ENCODE measurements at regions not wholly inside any gene's neighbourhood (a gene's known extent, or its start where the extent isn't known, plus 50 kb on each side); places are given as distances from the start of the nearest gene placed in this dataset.
A peak's percentile ranks its signal among the peaks of the same experiment; 100 is the strongest.
"Not testable (repeated sequence)": the region's sequence is repeated elsewhere in the genome, so short reads cannot be mapped to it uniquely, and the experiment has no call there.

GRCh38 chr16:88262858-88263563 lies 119.7 kb upstream of the ZNF469 start:
- CTCF ChIA-PET; H3K36me3 Mint-ChIP-seq; H3K27ac Mint-ChIP-seq; DNase-seq; H3K9me3 Mint-ChIP-seq (ENCODE audit: low read depth); H3K4me3 Mint-ChIP-seq; ATAC-seq: not testable (repeated sequence)
- H3K4me1 Mint-ChIP-seq, result peaks cover 12% of the 10 kb centered on the region
- peaks cover 29% of the 10 kb centered on the region for H3K27me3 Mint-ChIP-seq

DNA sequence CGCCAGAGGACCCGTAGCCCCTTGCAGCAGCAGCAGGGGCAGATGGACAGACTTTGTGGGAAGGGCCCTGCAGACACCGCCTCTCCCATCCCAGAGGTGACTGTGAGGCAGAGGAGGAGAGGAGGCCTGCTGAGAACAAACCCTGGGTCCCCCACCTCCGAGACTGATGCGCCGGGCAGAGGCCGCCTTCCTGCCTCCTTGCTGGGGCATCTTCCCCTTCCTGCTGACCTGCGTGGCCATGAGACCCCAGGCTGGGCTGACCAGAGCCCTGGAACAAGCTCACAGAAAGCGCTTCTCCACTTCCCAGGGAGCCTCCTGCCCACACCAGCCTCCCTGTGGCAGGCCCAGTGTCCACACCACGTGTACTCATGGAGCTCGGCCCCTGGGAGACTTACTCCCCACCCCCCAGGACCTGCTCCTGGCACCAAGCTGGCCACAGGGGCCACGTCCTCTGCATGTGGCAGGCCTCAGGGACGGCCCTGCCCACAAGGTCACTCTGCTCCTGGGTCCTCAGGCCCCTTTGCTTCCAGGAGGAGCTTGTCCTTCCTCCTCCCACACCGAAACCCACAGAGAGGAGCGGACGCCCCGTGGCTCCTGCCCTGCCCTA lies 119.0 kb upstream of the ZNF469 start:
- H3K4me1 Mint-ChIP-seq, result peaks cover 12% of the 10 kb centered on the region
- H3K9me3 Mint-ChIP-seq (ENCODE audit: low read depth), result not testable (repeated sequence)

DNA sequence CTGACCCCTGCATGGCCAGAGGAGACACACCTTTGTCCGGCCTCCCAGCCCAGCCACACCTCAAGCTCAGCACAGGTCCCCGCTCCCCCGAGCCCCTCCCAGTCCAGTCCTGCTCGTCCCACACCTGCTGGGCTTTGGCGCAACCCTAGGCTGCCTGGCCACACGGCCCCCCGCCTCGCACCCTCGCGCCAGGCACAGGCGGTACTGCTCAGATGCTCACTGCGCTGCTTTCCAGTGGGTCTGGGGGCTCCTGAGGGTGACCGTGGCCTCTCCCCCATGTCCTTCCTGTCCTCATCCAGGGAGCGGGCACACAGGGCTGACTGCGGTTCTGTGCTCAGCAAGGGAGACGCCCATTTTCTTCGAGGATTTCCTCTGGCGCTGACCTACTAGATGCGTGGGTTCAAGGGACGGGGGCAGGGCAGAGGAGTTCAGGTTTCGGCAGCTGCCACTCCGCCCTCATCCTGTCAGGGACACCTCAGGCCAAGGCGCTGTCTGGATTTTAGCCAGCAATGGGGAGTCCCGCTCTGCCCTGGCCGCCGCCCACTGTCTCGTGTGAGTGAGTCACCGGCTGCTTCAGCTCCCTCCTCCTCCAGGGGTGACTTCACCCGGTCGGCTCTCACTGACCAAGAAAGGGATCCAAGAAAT lies 118.0 kb upstream of the ZNF469 start:
- Mint-ChIP-seq H3K9me3 (ENCODE audit: low read depth) (no peaks in the 10 kb centered on the region), H3K27ac (no peak overlapping the region), H3K4me1 (peaks cover 12% of the 10 kb centered on the region), H3K27me3 (peaks cover 20% of the 10 kb centered on the region), H3K4me3 (no peak overlapping the region), H3K36me3 (no peaks in the 10 kb centered on the region)
- CTCF ChIA-PET, result no interaction called here
- peak; percentile 90 for ATAC-seq
- peak; percentile 82 for DNase-seq

More for the DNA sequence above, 119.0 kb upstream of the ZNF469 start:
- CTCF ChIA-PET, H3K4me3 Mint-ChIP-seq, H3K36me3 Mint-ChIP-seq, H3K27ac Mint-ChIP-seq, ATAC-seq, DNase-seq: not testable (repeated sequence)
- peaks cover 24% of the 10 kb centered on the region for H3K27me3 Mint-ChIP-seq

DNA sequence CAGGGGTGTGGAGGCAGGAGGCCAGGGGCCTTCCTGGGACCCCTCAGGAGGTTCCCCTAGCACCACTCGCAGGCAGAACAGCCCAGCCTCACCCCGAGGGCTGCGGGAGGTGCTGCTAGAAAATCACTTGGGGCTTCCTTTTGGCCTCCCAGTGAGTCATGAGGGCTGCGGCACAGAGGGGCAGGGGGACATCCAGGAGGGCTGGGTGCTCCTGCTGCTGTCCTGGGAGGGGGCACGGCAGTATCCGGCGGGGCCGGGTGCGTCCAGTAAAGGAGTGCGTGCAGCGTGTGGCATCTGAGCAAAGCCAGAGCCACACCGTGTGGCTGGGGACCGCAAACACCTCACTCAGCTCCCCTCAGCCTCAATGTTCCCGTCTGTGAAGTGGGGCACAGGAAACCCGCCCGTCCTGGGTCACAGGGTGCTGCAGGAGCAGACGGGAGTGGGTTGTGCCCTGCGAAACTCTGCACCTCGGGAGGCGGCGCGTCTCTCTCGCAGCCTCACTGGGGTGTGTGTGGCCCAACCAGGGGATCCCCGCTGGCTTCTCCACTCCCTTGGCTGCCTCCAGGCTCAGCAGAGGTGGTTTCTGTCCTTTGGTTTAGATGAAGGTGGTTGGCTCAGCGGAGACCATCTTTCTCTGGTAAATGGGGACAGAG lies 117.3 kb upstream of the ZNF469 start:
- CTCF ChIA-PET; H3K4me3 Mint-ChIP-seq; H3K27ac Mint-ChIP-seq; H3K36me3 Mint-ChIP-seq; H3K9me3 Mint-ChIP-seq (ENCODE audit: low read depth): not testable (repeated sequence)
- Mint-ChIP-seq H3K27me3 (peaks cover 15% of the 10 kb centered on the region), H3K4me1 (peaks cover 12% of the 10 kb centered on the region)
- DNase-seq, result peak; percentile 58
- ATAC-seq, result peak; percentile 41

DNA sequence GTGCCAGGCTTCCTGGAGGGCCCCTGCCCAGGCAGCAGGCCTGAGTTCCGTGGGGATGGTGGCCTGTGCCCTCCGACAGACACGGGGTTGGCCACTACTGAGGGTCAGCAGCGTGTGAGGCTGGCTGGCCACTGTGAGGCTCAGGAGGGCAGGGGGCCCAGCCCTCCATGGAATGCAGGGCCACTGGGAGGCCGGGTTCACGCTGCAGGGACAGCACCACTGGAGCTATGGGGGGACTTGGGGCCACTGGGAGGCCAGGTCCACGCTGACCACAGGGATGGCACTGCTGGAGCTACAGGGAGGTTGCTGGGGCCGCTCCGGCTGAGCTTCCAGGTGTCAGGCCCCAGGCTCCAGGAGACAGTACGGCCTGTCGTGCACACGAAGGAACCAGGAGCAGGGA lies 116.7 kb upstream of the ZNF469 start:
- H3K9me3 Mint-ChIP-seq (ENCODE audit: low read depth); CTCF ChIA-PET; DNase-seq; ATAC-seq; H3K36me3 Mint-ChIP-seq; H3K27ac Mint-ChIP-seq; H3K27me3 Mint-ChIP-seq; H3K4me3 Mint-ChIP-seq: not testable (repeated sequence)
- peaks cover 12% of the 10 kb centered on the region for H3K4me1 Mint-ChIP-seq

GRCh38 chr16:88266935-88267551 lies 115.7 kb upstream of the ZNF469 start:
- not testable (repeated sequence) for H3K36me3 Mint-ChIP-seq

DNA sequence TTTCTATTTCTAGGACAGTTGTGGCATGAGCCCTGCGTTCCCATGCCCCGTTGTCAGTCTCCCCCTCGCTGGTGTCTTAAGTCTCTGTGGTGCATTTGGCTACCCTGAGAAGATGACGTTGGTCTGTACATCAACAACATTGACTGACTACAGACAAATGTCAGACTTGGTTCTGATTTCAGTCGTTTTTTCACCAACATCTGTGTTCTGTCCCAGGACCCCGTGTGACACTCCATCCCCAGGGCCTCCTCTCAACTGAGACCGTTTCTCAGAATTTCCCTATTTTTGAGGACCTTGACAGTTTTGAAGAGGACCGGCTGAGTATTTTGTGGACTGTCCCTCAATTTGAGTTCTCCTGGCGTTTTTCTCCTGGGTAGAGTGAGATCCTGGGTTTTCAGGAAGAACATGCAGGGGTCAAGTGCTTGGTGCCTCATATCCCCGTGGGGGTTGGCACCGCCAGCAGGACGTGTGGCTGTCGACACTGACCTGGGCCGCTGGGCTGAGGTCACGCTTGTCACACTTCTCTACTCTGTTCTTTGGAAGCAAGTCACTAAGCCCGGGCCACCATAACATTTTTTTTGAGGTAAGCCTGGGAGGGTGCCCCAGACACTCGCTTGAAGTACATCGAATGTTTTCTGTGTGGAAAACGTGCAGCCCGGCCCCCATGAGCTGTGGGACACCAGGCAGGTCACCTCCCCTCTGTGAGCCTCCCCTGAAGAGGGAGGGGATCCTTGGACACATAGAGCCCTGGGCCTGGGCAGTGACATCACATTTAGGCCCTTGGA lies 114.4 kb upstream of the ZNF469 start:
- ATAC-seq; DNase-seq; H3K27ac Mint-ChIP-seq; H3K27me3 Mint-ChIP-seq; H3K4me3 Mint-ChIP-seq; H3K9me3 Mint-ChIP-seq (ENCODE audit: low read depth); CTCF ChIA-PET; H3K36me3 Mint-ChIP-seq: not testable (repeated sequence)
- peaks cover 12% of the 10 kb centered on the region for H3K4me1 Mint-ChIP-seq

More at GRCh38 chr16:88266935-88267551, 115.7 kb upstream of the ZNF469 start:
- peaks cover 12% of the 10 kb centered on the region for H3K4me1 Mint-ChIP-seq
- H3K4me3 Mint-ChIP-seq; ATAC-seq; H3K9me3 Mint-ChIP-seq (ENCODE audit: low read depth); H3K27me3 Mint-ChIP-seq; DNase-seq; H3K27ac Mint-ChIP-seq; CTCF ChIA-PET: not testable (repeated sequence)

DNA sequence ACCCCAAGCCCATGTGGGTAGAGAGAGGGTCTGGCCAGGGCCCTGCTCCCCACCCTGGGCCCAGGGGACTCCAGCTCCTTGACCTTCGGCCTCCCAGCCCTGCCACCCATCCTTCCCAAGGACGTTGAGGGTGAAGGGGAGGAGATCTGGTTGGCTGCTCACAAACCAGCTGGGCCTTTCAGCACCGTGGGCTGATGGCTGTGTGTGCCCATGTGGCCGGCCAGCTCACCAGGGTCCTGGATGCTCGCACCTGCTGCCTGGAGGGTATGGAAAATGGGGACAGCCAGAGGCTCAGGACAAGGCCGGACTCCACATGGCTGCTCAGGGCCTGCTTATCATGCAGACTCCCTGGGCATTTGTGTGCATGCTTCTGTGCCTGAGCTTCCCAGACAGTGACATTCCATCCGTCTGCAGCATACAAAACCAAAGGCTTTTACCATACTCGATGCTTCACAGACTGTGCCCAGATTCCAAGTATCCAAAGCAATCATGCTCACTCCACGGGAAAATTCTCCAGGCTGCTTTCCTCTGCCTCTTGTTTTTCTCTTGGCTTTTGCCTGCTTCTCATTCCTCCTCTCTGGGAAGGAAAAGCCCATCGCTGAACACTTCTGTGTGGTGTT lies 112.5 kb upstream of the ZNF469 start:
- H3K4me1 Mint-ChIP-seq; CTCF ChIA-PET; H3K9me3 Mint-ChIP-seq (ENCODE audit: low read depth); DNase-seq; H3K27me3 Mint-ChIP-seq; H3K36me3 Mint-ChIP-seq; H3K4me3 Mint-ChIP-seq; ATAC-seq; H3K27ac Mint-ChIP-seq: not testable (repeated sequence)

DNA sequence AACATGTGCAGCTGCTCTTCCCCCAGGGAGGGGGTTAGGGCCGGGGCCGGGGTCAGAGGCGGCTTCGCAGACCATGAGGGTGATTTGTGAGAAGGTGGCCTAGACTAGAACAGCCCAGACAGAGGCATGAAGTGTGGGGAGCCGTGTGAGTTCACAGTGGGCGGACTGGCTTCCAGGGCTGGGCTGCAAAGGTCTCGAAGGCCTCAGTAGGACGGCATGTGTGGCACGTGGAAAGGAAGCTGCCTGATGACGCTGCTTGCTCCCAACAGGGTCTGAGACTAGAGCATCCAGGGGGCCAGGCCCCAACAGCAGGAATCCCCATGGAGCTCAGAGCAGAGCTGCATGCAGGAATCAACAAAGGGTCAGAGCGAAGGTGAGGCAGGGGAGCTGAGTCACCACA lies 111.5 kb upstream of the ZNF469 start:
- H3K4me1 Mint-ChIP-seq, CTCF ChIA-PET: not testable (repeated sequence)

DNA sequence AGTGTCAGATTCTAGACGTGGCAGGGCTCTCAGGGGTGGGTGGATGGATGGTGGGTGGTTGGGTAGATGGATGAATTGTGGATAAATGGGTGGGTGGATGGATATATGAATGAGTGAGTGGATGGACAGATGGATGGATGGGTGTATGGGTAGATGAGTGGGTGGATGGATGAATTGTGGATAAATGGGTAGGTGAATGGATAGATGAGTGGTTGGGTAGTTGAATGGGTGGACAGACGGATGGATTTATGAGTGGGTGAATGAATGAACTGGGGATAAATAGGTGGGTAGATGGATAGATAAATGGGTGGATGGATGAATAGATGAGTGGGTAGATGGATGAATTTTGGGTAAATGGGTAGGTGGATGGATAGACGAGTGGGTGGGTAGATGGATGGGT lies 111.0 kb upstream of the ZNF469 start:
- H3K4me3 Mint-ChIP-seq; CTCF ChIA-PET; H3K4me1 Mint-ChIP-seq; H3K36me3 Mint-ChIP-seq; ATAC-seq; H3K27ac Mint-ChIP-seq; H3K9me3 Mint-ChIP-seq (ENCODE audit: low read depth); H3K27me3 Mint-ChIP-seq; DNase-seq: not testable (repeated sequence)

More for the DNA sequence above, 111.5 kb upstream of the ZNF469 start:
- H3K36me3 Mint-ChIP-seq; H3K9me3 Mint-ChIP-seq (ENCODE audit: low read depth); H3K4me3 Mint-ChIP-seq; DNase-seq; H3K27me3 Mint-ChIP-seq; ATAC-seq; H3K27ac Mint-ChIP-seq: not testable (repeated sequence)

DNA sequence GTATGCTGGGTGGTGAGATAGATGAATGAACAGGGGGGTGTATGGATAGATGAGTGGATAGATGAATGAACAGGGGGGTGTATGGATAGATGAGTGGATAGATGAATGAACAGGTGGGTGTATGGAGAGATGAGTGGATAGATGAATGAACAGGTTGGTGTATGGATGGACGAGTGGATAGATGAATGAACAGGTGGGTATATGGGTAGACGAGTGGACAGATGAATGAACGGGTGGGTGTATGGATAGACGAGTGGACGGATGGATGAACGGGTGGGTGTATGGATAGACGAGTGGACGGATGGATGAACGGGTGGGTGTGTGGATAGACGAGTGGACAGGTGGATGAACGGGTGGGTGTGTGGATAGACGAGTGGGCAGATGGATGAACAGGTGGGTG lies 110.3 kb upstream of the ZNF469 start:
- CTCF ChIA-PET; ATAC-seq; H3K27ac Mint-ChIP-seq; DNase-seq; H3K9me3 Mint-ChIP-seq (ENCODE audit: low read depth); H3K27me3 Mint-ChIP-seq; H3K4me3 Mint-ChIP-seq; H3K36me3 Mint-ChIP-seq; H3K4me1 Mint-ChIP-seq: not testable (repeated sequence)

- H3K27me3 Mint-ChIP-seq, H3K4me1 Mint-ChIP-seq, DNase-seq, H3K36me3 Mint-ChIP-seq, H3K27ac Mint-ChIP-seq, ATAC-seq, H3K4me3 Mint-ChIP-seq: not testable (repeated sequence)
- CTCF ChIA-PET, result interaction anchor here (0.7 kb wide), 1 partner anchor 1345 kb away, joined by 3 read pairs; no protein-coding TSS in a partner anchor
- H3K9me3 Mint-ChIP-seq (ENCODE audit: low read depth), result peaks cover 12% of the 10 kb centered on the region
Measured at GRCh38 chr16:88274126-88274750, 108.5 kb upstream of the ZNF469 start.

Data from activated CD8-positive, alpha-beta memory T cell treated with anti-CD3 and anti-CD28 coated beads, Interleukin-2, amount 10 ng/mL, durations not matched to agents 7 days and 5 days (primary cell).